ENCODE measurements at regions not wholly inside any gene's neighbourhood (a gene's known extent, or its start where the extent isn't known, plus 50 kb on each side); places are given as distances from the start of the nearest gene placed in this dataset.

DNA sequence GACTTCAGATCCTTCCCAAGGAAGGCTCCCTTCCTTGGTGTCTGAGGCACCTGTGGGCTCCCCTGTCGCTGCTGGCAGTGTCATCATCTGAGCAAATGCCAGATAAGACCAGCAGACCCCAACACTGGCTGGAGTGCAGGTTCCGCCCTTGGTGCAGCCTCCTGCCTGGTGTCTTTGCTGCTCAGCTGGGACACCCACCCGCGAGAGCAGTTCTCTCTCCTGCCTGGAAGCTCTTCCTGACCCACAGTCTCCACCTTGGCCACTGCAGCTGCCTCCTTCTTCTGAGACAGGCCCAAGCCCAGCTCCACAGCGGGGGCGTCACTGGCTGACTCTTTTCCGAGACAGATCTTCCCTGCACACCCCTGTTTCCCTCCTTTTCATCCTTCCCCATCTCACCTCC, 395.7 kb upstream of the MAP3K7 start:
- Histone ChIP-seq H4K91ac (ENCODE audit: insufficient read length, low read depth, low read length) (no peak overlapping the region), H3K23me2 (ENCODE audit: insufficient read length, low read depth, low read length, poor library complexity, severe bottlenecking) (no peaks in the 10 kb centered on the region), H3K4me1 (ENCODE audit: insufficient read depth, low read length) (no peaks in the 10 kb centered on the region), H2BK15ac (ENCODE audit: low read depth, low read length) (no peak overlapping the region), H2BK20ac (ENCODE audit: low read depth, low read length, poor library complexity, severe bottlenecking) (no peak overlapping the region), H3T11ph (ENCODE audit: low read length) (no peak overlapping the region), H2BK12ac (ENCODE audit: insufficient read length, low read depth, low read length) (no peak overlapping the region), H3K79me2 (ENCODE audit: insufficient read depth, low read length) (no peaks in the 10 kb centered on the region), H2BK120ac (ENCODE audit: low read depth, low read length, poor library complexity, severe bottlenecking) (no peak overlapping the region), H2AFZ (ENCODE audit: low read length) (no peak overlapping the region), H3K56ac (ENCODE audit: insufficient read length, low read depth, low read length) (no peak overlapping the region), H2AK5ac (ENCODE audit: insufficient read length, low read length) (no peak overlapping the region), H3K27me3 (ENCODE audit: insufficient read depth, low read length) (no peaks in the 10 kb centered on the region), H3K27ac (ENCODE audit: insufficient read length, low read depth, low read length) (no peak overlapping the region), H4K8ac (replicated peaks; ENCODE audit: insufficient read length, low read depth, low read length) (no peak overlapping the region), H2BK5ac (ENCODE audit: insufficient read length, low read length) (no peak overlapping the region), H4K5ac (ENCODE audit: insufficient read length, low read depth, low read length) (no peak overlapping the region), H3K18ac (ENCODE audit: insufficient read length, low read depth, low read length) (no peak overlapping the region), H3K9me3 (ENCODE audit: control insufficient read depth, low read depth, low read length) (no peaks in the 10 kb centered on the region), H4K20me1 (ENCODE audit: control insufficient read depth, insufficient read depth, insufficient read length) (no peaks in the 10 kb centered on the region), H3K79me1 (ENCODE audit: insufficient read depth, low read depth, low read length, poor library complexity, severe bottlenecking) (no peaks in the 10 kb centered on the region), H3K4ac (ENCODE audit: low read depth, low read length) (no peak overlapping the region), H3K14ac (ENCODE audit: insufficient read depth, low read length) (no peak overlapping the region), H3K23ac (ENCODE audit: insufficient read length, low read depth, low read length) (no peak overlapping the region), H3K4me2 (ENCODE audit: insufficient read depth, insufficient read length, low read length) (no peak overlapping the region), H3K9ac (ENCODE audit: extremely low read depth, insufficient read length, low read length) (no peak overlapping the region)
- Mint-ChIP-seq H3K27ac (peak overlapping the region in 1 of 3 experiments; percentile 34; a peak in 1 of 7 replicates), H3K9me3 (no peaks in the 10 kb centered on the region), H3K4me1 (no peaks in the 10 kb centered on the region; a peak in 1 of 4 replicates), H3K36me3 (ENCODE audit: insufficient read depth in 1 of 3, low read depth in 3 of 3) (no peaks in the 10 kb centered on the region), H3K4me3 (no peak overlapping the region), H3K27me3 (ENCODE audit: low read depth) (no peaks in the 10 kb centered on the region)
- WGBS (ENCODE audit: extremely low coverage, insufficient read length, low lambda C conversion rate) = no CpG with 5 or more reads among the region's 7 CpGs
- DNase-seq = no peak
- TF ChIP-seq, protein P1, sequence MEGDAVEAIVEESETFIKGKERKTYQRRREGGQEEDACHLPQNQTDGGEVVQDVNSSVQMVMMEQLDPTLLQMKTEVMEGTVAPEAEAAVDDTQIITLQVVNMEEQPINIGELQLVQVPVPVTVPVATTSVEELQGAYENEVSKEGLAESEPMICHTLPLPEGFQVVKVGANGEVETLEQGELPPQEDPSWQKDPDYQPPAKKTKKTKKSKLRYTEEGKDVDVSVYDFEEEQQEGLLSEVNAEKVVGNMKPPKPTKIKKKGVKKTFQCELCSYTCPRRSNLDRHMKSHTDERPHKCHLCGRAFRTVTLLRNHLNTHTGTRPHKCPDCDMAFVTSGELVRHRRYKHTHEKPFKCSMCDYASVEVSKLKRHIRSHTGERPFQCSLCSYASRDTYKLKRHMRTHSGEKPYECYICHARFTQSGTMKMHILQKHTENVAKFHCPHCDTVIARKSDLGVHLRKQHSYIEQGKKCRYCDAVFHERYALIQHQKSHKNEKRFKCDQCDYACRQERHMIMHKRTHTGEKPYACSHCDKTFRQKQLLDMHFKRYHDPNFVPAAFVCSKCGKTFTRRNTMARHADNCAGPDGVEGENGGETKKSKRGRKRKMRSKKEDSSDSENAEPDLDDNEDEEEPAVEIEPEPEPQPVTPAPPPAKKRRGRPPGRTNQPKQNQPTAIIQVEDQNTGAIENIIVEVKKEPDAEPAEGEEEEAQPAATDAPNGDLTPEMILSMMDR (conservative IDR thresholded peaks at IDR 0.05) = no peak

Data from H9 (cell line).